CD14-positive monocyte (primary cell): ENCODE measurements at regions not wholly inside any gene's neighbourhood (a gene's known extent, or its start where the extent isn't known, plus 50 kb on each side); places are given as distances from the start of the nearest gene placed in this dataset.

ENCODE experiments used
- DNase-seq, 3 donors: peaks; one replicate each; pipeline ENCODE4 v3.0.0-alpha.2; 2011 to 2022
- H2AFZ ChIP-seq: 2 replicates; pipeline ENCODE4 v1.6.0; 2012; ENCODE audit warnings: mild to moderate bottlenecking, low read depth, low read length, inconsistent platforms; ENCODE audit not compliant: insufficient read depth, poor library complexity, severe bottlenecking
- H3K27ac ChIP-seq, 2 donors: 1 replicate in 1 of 2; 2 replicates in 1 of 2; pipeline ENCODE4 v1.5.1; 2012 to 2013; ENCODE audit warnings: low read length in 2 of 2, control low read depth in 1 of 2, inconsistent platforms in 1 of 2, low read depth in 1 of 2, mild to moderate bottlenecking in 1 of 2
- H3K27me3 ChIP-seq, 2 donors: one replicate each; pipeline versions ENCODE4 v1.6.0 to v1.6.1; 2011 to 2013; ENCODE audit warnings: low read length in 2 of 2; ENCODE audit not compliant: control insufficient read depth in 2 of 2, insufficient read depth in 2 of 2
- H3K36me3 ChIP-seq, 2 donors: replicated peaks in 1 of 2; 1 replicate in 1 of 2; 2 replicates in 1 of 2; pipeline versions ENCODE4 v1.5.1 to v1.6.1; 2012 to 2013; ENCODE audit warnings: low read length in 2 of 2, control low read depth in 1 of 2, inconsistent platforms in 1 of 2, mild to moderate bottlenecking in 1 of 2; ENCODE audit not compliant: insufficient read depth in 2 of 2, control insufficient read depth in 1 of 2
- H3K4me1 ChIP-seq, 2 donors: 1 replicate in 1 of 2; 2 replicates in 1 of 2; pipeline versions ENCODE4 v1.5.1 to v1.6.1; 2012 to 2013; ENCODE audit warnings: low read length in 2 of 2, control low read depth in 1 of 2, inconsistent platforms in 1 of 2, mild to moderate bottlenecking in 1 of 2, moderate library complexity in 1 of 2; ENCODE audit not compliant: insufficient read depth in 2 of 2, control insufficient read depth in 1 of 2
- H3K4me2 ChIP-seq: replicated peaks from 2 replicates; pipeline ENCODE3; 2012; ENCODE audit warnings: low read length, moderate library complexity, mild to moderate bottlenecking; ENCODE audit not compliant: poor library complexity, severe bottlenecking; ENCODE audit errors: extremely low read depth
- H3K4me3 ChIP-seq, 3 experiments: fragments of 200-600 bp in 1 of 3; sonication (generic) in 1 of 3; replicated peaks in 1 of 3; 1 replicate in 2 of 3; 2 replicates in 1 of 3; pipeline ENCODE4 v1.5.1; 2011 to 2013; ENCODE audit warnings: low read length in 3 of 3, mild to moderate bottlenecking in 3 of 3, control low read depth in 2 of 3, low read depth in 2 of 3, inconsistent platforms in 1 of 3, moderate library complexity in 1 of 3
- H3K79me2 ChIP-seq: 2 replicates; pipeline ENCODE4 v1.6.0; 2012; ENCODE audit warnings: mild to moderate bottlenecking, control low read depth, inconsistent platforms, low read length, moderate library complexity; ENCODE audit not compliant: insufficient read depth
- H3K9ac ChIP-seq: 2 replicates; pipeline ENCODE4 v1.6.0; 2017; ENCODE audit warnings: low read length, mild to moderate bottlenecking; ENCODE audit not compliant: insufficient read depth, poor library complexity, severe bottlenecking
- H3K9me3 ChIP-seq, 2 donors: replicated peaks in 1 of 2; 1 replicate in 1 of 2; 2 replicates in 1 of 2; pipeline versions ENCODE4 v1.5.1 to v1.6.1; 2012 to 2013; ENCODE audit warnings: low read length in 2 of 2, control low read depth in 1 of 2; ENCODE audit not compliant: control insufficient read depth in 1 of 2, insufficient read depth in 1 of 2
- H4K20me1 ChIP-seq: 2 replicates; pipeline ENCODE4 v1.6.0; 2012; ENCODE audit warnings: mild to moderate bottlenecking, low read length, control low read depth, moderate library complexity; ENCODE audit not compliant: insufficient read depth
- H3K27ac Mint-ChIP-seq, 7 donors: one replicate each; pipeline ENCODE4 v1.8.0; 2020; ENCODE audit warnings: mild to moderate bottlenecking in 7 of 7, mixed read lengths in 7 of 7, moderate library complexity in 6 of 7, inconsistent platforms in 2 of 7
- H3K27me3 Mint-ChIP-seq, 3 donors: one replicate each; pipeline ENCODE4 v1.8.0; 2021 to 2022; ENCODE audit warnings: low read depth in 3 of 3, mild to moderate bottlenecking in 3 of 3, mixed read lengths in 3 of 3, moderate library complexity in 3 of 3, inconsistent platforms in 1 of 3
- H3K36me3 Mint-ChIP-seq, 2 donors: one replicate each; pipeline ENCODE4 v1.8.0; 2020; ENCODE audit warnings: mixed read lengths in 2 of 2, inconsistent platforms in 1 of 2, mild to moderate bottlenecking in 1 of 2
- H3K4me1 Mint-ChIP-seq: one replicate; pipeline ENCODE4 v1.8.0; 2020; ENCODE audit warnings: mild to moderate bottlenecking, mixed read lengths
- H3K4me3 Mint-ChIP-seq, 2 donors: one replicate each; pipeline ENCODE4 v1.8.0; 2020; ENCODE audit warnings: mild to moderate bottlenecking in 2 of 2, mixed read lengths in 2 of 2, moderate library complexity in 1 of 2
- H3K9me3 Mint-ChIP-seq, 7 donors: one replicate each; pipeline ENCODE4 v1.8.0; 2020 to 2022; ENCODE audit warnings: mixed read lengths in 7 of 7, mild to moderate bottlenecking in 6 of 7, moderate library complexity in 6 of 7, inconsistent platforms in 2 of 7
- WGBS: methylation state at CpG from one replicate; pipeline ENCODE4 v1.1.5; 2013; ENCODE audit warnings: missing lambda C conversion rate; ENCODE audit not compliant: insufficient coverage; 5-methylcytosine and 5-hydroxymethylcytosine counted together
- intact Hi-C, 2 donors: fragments of 100-400 bp; cut with micrococcal nuclease; formaldehyde crosslinking; loops; one replicate each; pipeline versions ENCODE4 v1.15.0 to v1.15.1; 2023
- TF ChIP-seq, protein P1 (sequence below): fragments of 200-600 bp; IDR thresholded peaks from one replicate; pipeline ENCODE4 v1.8.0; 2022; ENCODE audit warnings: antibody characterized with exemption, mild to moderate bottlenecking

DNA sequence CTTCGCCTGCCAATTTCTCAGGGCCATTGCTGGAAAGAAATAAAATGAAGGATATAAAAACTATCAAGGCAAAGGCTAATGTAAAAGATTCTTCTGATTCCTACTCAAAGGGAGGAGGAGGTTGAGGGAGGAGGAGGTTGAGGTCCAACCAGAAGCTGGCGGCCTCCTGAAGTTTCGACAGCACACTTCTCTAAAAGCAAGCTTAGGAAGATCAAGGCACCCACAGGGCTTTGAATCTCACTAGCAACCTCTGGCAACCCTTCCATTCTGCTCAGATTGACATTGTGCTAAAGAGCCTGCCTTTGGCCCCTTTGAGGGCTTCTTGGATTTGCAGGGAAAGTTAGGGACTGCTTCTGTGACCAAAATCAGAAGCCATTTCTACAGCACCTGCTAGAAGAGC lies 81.5 kb upstream of the TNRC6C start:
- no CpG with 5 or more reads among the region's 3 CpGs for WGBS
- peak overlapping the region in 4 of 7 donors; percentile 32 to 84 (median 58) for H3K27ac Mint-ChIP-seq
- H3K27me3 Mint-ChIP-seq, result peaks cover 8 to 17% (median 8%) of the 10 kb centered on the region in 3 donors
- peaks cover 9 to 13% of the 10 kb centered on the region in 2 donors for H3K9me3 ChIP-seq
- H4K20me1 ChIP-seq, result peaks cover 3% of the 10 kb centered on the region
- TF ChIP-seq, protein P1, sequence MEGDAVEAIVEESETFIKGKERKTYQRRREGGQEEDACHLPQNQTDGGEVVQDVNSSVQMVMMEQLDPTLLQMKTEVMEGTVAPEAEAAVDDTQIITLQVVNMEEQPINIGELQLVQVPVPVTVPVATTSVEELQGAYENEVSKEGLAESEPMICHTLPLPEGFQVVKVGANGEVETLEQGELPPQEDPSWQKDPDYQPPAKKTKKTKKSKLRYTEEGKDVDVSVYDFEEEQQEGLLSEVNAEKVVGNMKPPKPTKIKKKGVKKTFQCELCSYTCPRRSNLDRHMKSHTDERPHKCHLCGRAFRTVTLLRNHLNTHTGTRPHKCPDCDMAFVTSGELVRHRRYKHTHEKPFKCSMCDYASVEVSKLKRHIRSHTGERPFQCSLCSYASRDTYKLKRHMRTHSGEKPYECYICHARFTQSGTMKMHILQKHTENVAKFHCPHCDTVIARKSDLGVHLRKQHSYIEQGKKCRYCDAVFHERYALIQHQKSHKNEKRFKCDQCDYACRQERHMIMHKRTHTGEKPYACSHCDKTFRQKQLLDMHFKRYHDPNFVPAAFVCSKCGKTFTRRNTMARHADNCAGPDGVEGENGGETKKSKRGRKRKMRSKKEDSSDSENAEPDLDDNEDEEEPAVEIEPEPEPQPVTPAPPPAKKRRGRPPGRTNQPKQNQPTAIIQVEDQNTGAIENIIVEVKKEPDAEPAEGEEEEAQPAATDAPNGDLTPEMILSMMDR, result no peak
- no peak overlapping the region for H3K9ac ChIP-seq
- no peaks in the 10 kb centered on the region for H3K36me3 ChIP-seq
- peak overlapping the region in 1 of 2 donors; percentile 35 for H3K4me3 Mint-ChIP-seq
- intact Hi-C loops, result no loop called here
- no peaks in the 10 kb centered on the region for H3K27me3 ChIP-seq
- H2AFZ ChIP-seq, result no peak overlapping the region
- H3K27ac ChIP-seq, result no peak overlapping the region
- H3K4me1 Mint-ChIP-seq, result peaks cover 62% of the 10 kb centered on the region
- H3K4me1 ChIP-seq, result peaks cover 51 to 63% of the 10 kb centered on the region in 2 donors
- H3K36me3 Mint-ChIP-seq, result peaks cover 9 to 19% of the 10 kb centered on the region in 2 donors
- H3K4me3 ChIP-seq, result no peak overlapping the region
- peak overlapping the region; percentile 18 for H3K4me2 ChIP-seq
- peaks cover 10 to 23% (median 18%) of the 10 kb centered on the region in 7 donors for H3K9me3 Mint-ChIP-seq
- H3K79me2 ChIP-seq, result no peaks in the 10 kb centered on the region
- peak in 2 of 3 donors; percentile 42 to 51 for DNase-seq

DNA sequence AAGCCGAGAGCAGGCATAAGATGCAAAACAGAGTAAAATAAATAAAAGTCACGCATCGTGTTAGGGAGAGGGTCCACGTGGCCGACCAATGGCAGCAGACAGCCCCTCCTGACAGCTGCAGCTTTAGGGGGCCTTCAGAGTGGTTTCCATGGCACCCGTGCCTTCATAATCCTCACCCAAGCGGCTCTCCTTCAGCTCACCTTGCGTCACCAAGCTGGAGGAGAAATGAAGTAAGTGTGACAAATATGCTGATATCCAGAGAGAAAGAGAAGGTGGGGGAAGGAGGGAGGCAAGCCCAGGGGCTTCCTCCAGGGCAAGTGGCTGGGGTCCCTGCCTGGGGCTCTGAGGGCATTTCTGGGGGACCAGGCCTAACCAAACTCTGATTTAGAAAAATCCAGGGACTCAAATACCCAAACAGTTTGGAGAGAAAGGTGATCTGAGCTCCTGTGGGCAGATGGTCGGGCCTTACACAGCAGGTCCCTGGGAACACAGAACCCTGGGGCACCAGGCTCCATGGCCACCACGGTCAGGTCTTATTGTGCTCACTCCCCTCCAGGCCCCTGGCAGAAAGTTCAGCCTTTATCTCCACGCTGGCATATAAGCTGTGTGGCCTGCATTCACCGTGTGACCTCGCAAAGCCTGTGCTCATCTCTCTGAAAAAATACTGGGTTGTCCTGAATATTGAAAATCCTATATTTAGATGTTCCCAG lies 80.7 kb upstream of the TNRC6C start:
- H3K4me3 Mint-ChIP-seq, result no peak overlapping the region
- peaks cover 9 to 19% of the 10 kb centered on the region in 2 donors for H3K36me3 Mint-ChIP-seq
- Histone ChIP-seq H4K20me1 (peaks cover 3% of the 10 kb centered on the region), H3K79me2 (no peaks in the 10 kb centered on the region), H3K9ac (no peak overlapping the region), H3K4me2 (no peak overlapping the region), H3K4me3 (no peak overlapping the region), H3K36me3 (no peaks in the 10 kb centered on the region), H3K4me1 (peaks cover 51 to 63% of the 10 kb centered on the region in 2 donors), H2AFZ (no peak overlapping the region), H3K27me3 (no peaks in the 10 kb centered on the region), H3K9me3 (peaks cover 9 to 13% of the 10 kb centered on the region in 2 donors), H3K27ac (no peak overlapping the region)
- H3K27me3 Mint-ChIP-seq, result peaks cover 7 to 17% (median 9%) of the 10 kb centered on the region in 3 donors
- 98% methylated on average over 8 of the region's 13 CpGs for WGBS
- no peak for DNase-seq
- TF ChIP-seq, protein P1, result no peak
- intact Hi-C loops, result no loop called here
- peaks cover 10 to 23% (median 18%) of the 10 kb centered on the region in 7 donors for H3K9me3 Mint-ChIP-seq
- peaks cover 62% of the 10 kb centered on the region for H3K4me1 Mint-ChIP-seq
- H3K27ac Mint-ChIP-seq, result peak overlapping the region in 1 of 7 donors; percentile 38
